Endodermal cell (in vitro differentiated cells): ENCODE measurements at regions not wholly inside any gene's neighbourhood (a gene's known extent, or its start where the extent isn't known, plus 50 kb on each side); places are given as distances from the start of the nearest gene placed in this dataset.

ENCODE experiments used
- DNase-seq: peaks from one replicate; pipeline ENCODE4 v3.0.0-alpha.2; 2017
- H3K27ac ChIP-seq: 2 replicates; pipeline ENCODE4 v1.5.1; 2013; ENCODE audit warnings: mild to moderate bottlenecking, low read depth, low read length, moderate library complexity
- H3K27me3 ChIP-seq: 2 replicates; pipeline ENCODE4 v1.6.1; 2013; ENCODE audit warnings: mild to moderate bottlenecking, low read length, moderate library complexity; ENCODE audit not compliant: insufficient read depth, control insufficient read depth, poor library complexity, severe bottlenecking
- H3K36me3 ChIP-seq: 2 replicates; pipeline ENCODE4 v1.7.0; 2013; ENCODE audit warnings: mild to moderate bottlenecking, low read length, moderate library complexity; ENCODE audit not compliant: control insufficient read depth, insufficient read depth
- H3K4me1 ChIP-seq: one replicate; pipeline ENCODE4 v1.7.0; 2013; ENCODE audit warnings: low read length; ENCODE audit not compliant: control insufficient read depth, insufficient read depth
- H3K4me3 ChIP-seq: 2 replicates; pipeline ENCODE4 v1.5.1; 2013; ENCODE audit warnings: mild to moderate bottlenecking, low read length, moderate library complexity
- H3K9ac ChIP-seq: 2 replicates; pipeline ENCODE4 v1.6.1; 2013; ENCODE audit warnings: mild to moderate bottlenecking, low read length, moderate library complexity; ENCODE audit not compliant: poor library complexity, severe bottlenecking; ENCODE audit errors: extremely low read depth
- H3K9me3 ChIP-seq: 2 replicates; pipeline ENCODE4 v1.6.1; 2013; ENCODE audit warnings: mild to moderate bottlenecking, low read length, moderate library complexity; ENCODE audit not compliant: control insufficient read depth
- H3K27ac Mint-ChIP-seq: 2 replicates; pipeline ENCODE4 v1.8.0; 2020; ENCODE audit warnings: mixed read lengths
- H3K27me3 Mint-ChIP-seq: 2 replicates; pipeline ENCODE4 v1.8.0; 2021; ENCODE audit warnings: mild to moderate bottlenecking, mixed read lengths; ENCODE audit not compliant: insufficient read depth
- H3K36me3 Mint-ChIP-seq: 2 replicates; pipeline ENCODE4 v1.8.0; 2020; ENCODE audit warnings: low read depth, mixed read lengths
- H3K4me1 Mint-ChIP-seq: 2 replicates; pipeline ENCODE4 v1.8.0; 2020; ENCODE audit warnings: mixed read lengths
- H3K4me3 Mint-ChIP-seq: 2 replicates; pipeline ENCODE4 v1.8.0; 2020; ENCODE audit warnings: mild to moderate bottlenecking, moderate library complexity, mixed read lengths
- H3K9me3 Mint-ChIP-seq: 2 replicates; pipeline ENCODE4 v1.8.0; 2020; ENCODE audit warnings: mild to moderate bottlenecking, mixed read lengths
- CTCF ChIP-seq: fragments of 200-600 bp; sonication (generic); conservative IDR thresholded peaks from 2 replicates; pipeline ENCODE4 v1.5.0; 2021; ENCODE audit warnings: antibody characterized with exemption, mild to moderate bottlenecking
- WGBS, 2 experiments: methylation state at CpG; one replicate each; pipeline versions ENCODE4 v1.1.5 to v1.1.7; 2013; ENCODE audit warnings: missing lambda C conversion rate in 2 of 2, mixed read lengths in 1 of 2; ENCODE audit not compliant: insufficient coverage in 1 of 2, insufficient read length in 1 of 2; 5-methylcytosine and 5-hydroxymethylcytosine counted together

DNA sequence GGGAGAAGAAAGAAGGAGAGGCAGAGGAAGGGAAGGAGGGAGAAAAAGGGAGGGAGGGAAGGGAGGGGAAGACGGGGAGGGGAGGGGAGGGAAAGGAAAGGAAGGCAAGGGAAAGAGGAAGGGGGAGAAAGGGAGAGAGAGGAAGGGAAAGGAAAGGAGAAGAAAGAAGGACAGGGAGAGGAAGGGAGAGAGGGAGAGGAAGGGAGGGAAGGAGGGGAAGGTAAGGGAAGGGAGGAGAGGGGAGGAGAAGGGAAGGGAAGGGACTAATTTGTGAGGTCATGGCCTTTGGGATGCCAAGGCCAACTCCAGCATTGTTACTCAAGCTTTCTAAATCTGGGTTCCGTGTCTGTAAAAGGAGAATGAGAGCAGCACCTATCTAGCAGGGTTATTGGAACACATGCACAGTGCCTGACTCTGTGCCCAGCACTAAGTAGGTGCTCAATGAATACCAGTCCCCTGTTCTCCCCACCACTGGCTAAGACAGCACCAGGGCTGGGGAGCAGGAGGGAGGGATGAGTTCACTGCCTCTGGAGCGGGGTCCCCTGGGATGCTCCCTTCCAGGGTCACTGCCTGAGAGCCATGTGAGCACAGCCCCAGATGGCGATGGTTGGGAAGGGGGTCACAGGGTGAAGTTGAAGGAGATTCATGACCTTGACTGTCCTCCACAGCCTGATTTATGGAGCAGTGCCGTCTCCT, 560.1 kb upstream of the TBX3 start:
- Histone ChIP-seq H3K36me3 (no peaks in the 10 kb centered on the region), H3K4me3 (no peak overlapping the region), H3K27ac (no peak overlapping the region), H3K9ac (no peak overlapping the region), H3K9me3 (peaks cover 13% of the 10 kb centered on the region), H3K27me3 (peaks cover 36% of the 10 kb centered on the region), H3K4me1 (no peaks in the 10 kb centered on the region)
- Mint-ChIP-seq H3K36me3 (no peaks in the 10 kb centered on the region), H3K9me3 (peaks cover 13% of the 10 kb centered on the region), H3K27ac (no peak overlapping the region), H3K4me3 (no peak overlapping the region), H3K27me3 (peaks cover 48% of the 10 kb centered on the region), H3K4me1 (peaks cover 1% of the 10 kb centered on the region)
- no peak for TF ChIP-seq CTCF
- WGBS, 2 experiments: 87 to 93% methylated on average over 4 to 5 of the region's 5 CpGs
- DNase-seq: no peak

- Mint-ChIP-seq H3K4me1 (peaks cover 7% of the 10 kb centered on the region), H3K9me3 (no peaks in the 10 kb centered on the region), H3K4me3 (no peak overlapping the region), H3K27me3 (peaks cover 52% of the 10 kb centered on the region), H3K36me3 (no peaks in the 10 kb centered on the region), H3K27ac (no peak overlapping the region)
- Histone ChIP-seq H3K36me3 (no peaks in the 10 kb centered on the region), H3K27me3 (peaks cover 28% of the 10 kb centered on the region), H3K9ac (no peak overlapping the region), H3K4me1 (no peaks in the 10 kb centered on the region), H3K27ac (no peak overlapping the region), H3K4me3 (no peak overlapping the region), H3K9me3 (no peaks in the 10 kb centered on the region)
- no peak for TF ChIP-seq CTCF
- 82 to 100% methylated on average over 1 of the region's 1 CpG for WGBS, 2 experiments
- no peak for DNase-seq
These were observed 556.3 kb upstream of the TBX3 start for GRCh38 chr12:115240251-115240650.

- Histone ChIP-seq H3K9ac (no peak overlapping the region), H3K27ac (no peak overlapping the region), H3K4me3 (no peak overlapping the region), H3K4me1 (no peaks in the 10 kb centered on the region), H3K9me3 (no peaks in the 10 kb centered on the region), H3K27me3 (no peaks in the 10 kb centered on the region), H3K36me3 (no peaks in the 10 kb centered on the region)
- no CpG with 5 or more reads among the region's 1 CpG for WGBS, 2 experiments
- Mint-ChIP-seq H3K36me3 (no peaks in the 10 kb centered on the region), H3K9me3 (no peaks in the 10 kb centered on the region), H3K4me3 (no peak overlapping the region), H3K27ac (no peak overlapping the region), H3K27me3 (peaks cover 20% of the 10 kb centered on the region), H3K4me1 (peaks cover 13% of the 10 kb centered on the region)
- TF ChIP-seq CTCF: no peak
- DNase-seq: no peak
These were observed 551.9 kb upstream of the TBX3 start for GRCh38 chr12:115235880-115236279.
